OCI-LY3 (cell line): ENCODE measurements at regions not wholly inside any gene's neighbourhood (a gene's known extent, or its start where the extent isn't known, plus 50 kb on each side); places are given as distances from the start of the nearest gene placed in this dataset.
"Not testable (repeated sequence)": the region's sequence is repeated elsewhere in the genome, so short reads cannot be mapped to it uniquely, and the experiment has no call there.

Experiments
- H2AFZ ChIP-seq: fragments of 200-600, 300-600 bp; shearing (Covaris generic); 2 replicates; pipeline ENCODE4 v1.6.0; 2014; ENCODE audit warnings: antibody characterized with exemption, low read depth, low read length
- H3K27ac ChIP-seq: fragments of 200-600, 300-600 bp; sonication (generic); 2 replicates; pipeline ENCODE4 v1.5.1; 2014; ENCODE audit warnings: mild to moderate bottlenecking, low read length, moderate library complexity, mixed read lengths
- H3K27me3 ChIP-seq: fragments of 200-600, 300-600 bp; sonication (generic); 2 replicates; pipeline ENCODE4 v1.6.1; 2014; ENCODE audit warnings: low read depth, low read length, mixed read lengths
- H3K36me3 ChIP-seq: fragments of 200-600, 300-600 bp; sonication (generic); replicated peaks from 2 replicates; pipeline ENCODE3; 2014; ENCODE audit warnings: low read depth, low read length, mixed read lengths
- H3K4me1 ChIP-seq: fragments of 300-600, 200-600 bp; sonication (generic); 2 replicates; pipeline ENCODE4 v1.6.1; 2014; ENCODE audit warnings: low read length, mixed read lengths
- H3K4me2 ChIP-seq: fragments of 200-600, 300-600 bp; sonication (generic); 2 replicates; pipeline ENCODE4 v1.6.1; 2014; ENCODE audit warnings: low read length, mixed read lengths
- H3K4me3 ChIP-seq: fragments of 300-600, 200-600 bp; sonication (generic); 2 replicates; pipeline ENCODE4 v1.5.1; 2014; ENCODE audit warnings: antibody characterized with exemption, mild to moderate bottlenecking, low read length, moderate library complexity
- H3K79me2 ChIP-seq: fragments of 300-600, 200-600 bp; shearing (Covaris generic); 2 replicates; pipeline ENCODE4 v1.6.1; 2014; ENCODE audit warnings: mild to moderate bottlenecking, low read length, mixed read lengths
- H3K9ac ChIP-seq: fragments of 300-600, 200-600 bp; shearing (Covaris generic); 2 replicates; pipeline ENCODE4 v1.6.0; 2014; ENCODE audit warnings: mild to moderate bottlenecking, low read length, moderate library complexity
- H3K9me3 ChIP-seq: fragments of 200-600, 300-600 bp; shearing (Covaris generic); 2 replicates; pipeline ENCODE4 v1.6.1; 2014; ENCODE audit warnings: low read length, mixed read lengths; ENCODE audit not compliant: insufficient read depth
- H4K20me1 ChIP-seq: fragments of 200-600, 300-600 bp; sonication (generic); 2 replicates; pipeline ENCODE4 v1.6.1; 2016; ENCODE audit warnings: low read length, mixed read lengths; ENCODE audit not compliant: insufficient read depth
- EZH2phosphoT487 ChIP-seq: fragments of 200-600 bp; shearing (Covaris generic); IDR thresholded peaks from 2 replicates; pipeline ENCODE4 v1.6.1; 2018; ENCODE audit warnings: antibody characterized with exemption, mixed run types, low read depth
- TF ChIP-seq, protein P1 (sequence below): fragments of 200-600, 300-600 bp; sonication (generic); IDR thresholded peaks from 2 replicates; pipeline ENCODE4 v1.5.1; 2014; ENCODE audit warnings: antibody characterized with exemption, low read length, low read depth

GRCh38 chr15:29648415-29648814 lies 173.9 kb downstream of the TJP1 start:
- not testable (repeated sequence) for H4K20me1 ChIP-seq, H3K4me1 ChIP-seq, H3K4me3 ChIP-seq, H3K79me2 ChIP-seq, H3K4me2 ChIP-seq, H3K9me3 ChIP-seq, H3K36me3 ChIP-seq, H3K27ac ChIP-seq, H3K27me3 ChIP-seq, H3K9ac ChIP-seq, H2AFZ ChIP-seq

DNA sequence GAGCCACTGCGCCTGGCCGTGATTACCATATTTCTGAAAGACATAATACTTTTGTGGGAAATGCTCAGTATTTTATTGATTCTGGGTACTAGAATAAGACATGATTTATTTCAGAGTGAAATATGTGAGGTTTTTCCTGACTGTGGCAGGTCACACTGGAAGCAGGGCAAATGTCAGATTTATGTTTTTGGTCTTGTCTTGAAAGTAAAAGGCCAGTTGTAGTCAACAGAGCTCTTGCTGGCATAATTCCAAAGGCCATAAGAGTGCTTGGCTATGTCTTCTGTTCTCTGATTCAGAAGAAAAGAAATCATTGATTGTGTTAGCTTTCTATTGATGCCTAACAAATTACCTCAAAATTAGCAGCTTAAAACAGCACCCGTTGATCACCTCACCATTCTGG lies 176.4 kb downstream of the TJP1 start:
- TF ChIP-seq EZH2phosphoT487, result no peak
- TF ChIP-seq, protein P1, sequence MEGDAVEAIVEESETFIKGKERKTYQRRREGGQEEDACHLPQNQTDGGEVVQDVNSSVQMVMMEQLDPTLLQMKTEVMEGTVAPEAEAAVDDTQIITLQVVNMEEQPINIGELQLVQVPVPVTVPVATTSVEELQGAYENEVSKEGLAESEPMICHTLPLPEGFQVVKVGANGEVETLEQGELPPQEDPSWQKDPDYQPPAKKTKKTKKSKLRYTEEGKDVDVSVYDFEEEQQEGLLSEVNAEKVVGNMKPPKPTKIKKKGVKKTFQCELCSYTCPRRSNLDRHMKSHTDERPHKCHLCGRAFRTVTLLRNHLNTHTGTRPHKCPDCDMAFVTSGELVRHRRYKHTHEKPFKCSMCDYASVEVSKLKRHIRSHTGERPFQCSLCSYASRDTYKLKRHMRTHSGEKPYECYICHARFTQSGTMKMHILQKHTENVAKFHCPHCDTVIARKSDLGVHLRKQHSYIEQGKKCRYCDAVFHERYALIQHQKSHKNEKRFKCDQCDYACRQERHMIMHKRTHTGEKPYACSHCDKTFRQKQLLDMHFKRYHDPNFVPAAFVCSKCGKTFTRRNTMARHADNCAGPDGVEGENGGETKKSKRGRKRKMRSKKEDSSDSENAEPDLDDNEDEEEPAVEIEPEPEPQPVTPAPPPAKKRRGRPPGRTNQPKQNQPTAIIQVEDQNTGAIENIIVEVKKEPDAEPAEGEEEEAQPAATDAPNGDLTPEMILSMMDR, result no peak
- Histone ChIP-seq H3K27me3 (no peaks in the 10 kb centered on the region), H3K36me3 (no peaks in the 10 kb centered on the region), H3K79me2 (no peaks in the 10 kb centered on the region), H3K9me3 (no peaks in the 10 kb centered on the region), H2AFZ (no peak overlapping the region), H3K27ac (no peak overlapping the region), H3K4me1 (no peaks in the 10 kb centered on the region), H3K9ac (no peak overlapping the region), H3K4me2 (no peak overlapping the region), H4K20me1 (no peaks in the 10 kb centered on the region), H3K4me3 (no peak overlapping the region)

GRCh38 chr15:29644361-29644760 lies 177.9 kb downstream of the TJP1 start:
- not testable (repeated sequence) for H3K4me2 ChIP-seq, H3K9me3 ChIP-seq

GRCh38 chr15:29638781-29639180 lies 183.5 kb downstream of the TJP1 start:
- H3K9me3 ChIP-seq, result no peaks in the 10 kb centered on the region
- TF ChIP-seq EZH2phosphoT487, result no peak
- TF ChIP-seq, protein P1, result no peak
- no peaks in the 10 kb centered on the region for H3K36me3 ChIP-seq
- no peak overlapping the region for H3K4me2 ChIP-seq
- H3K27me3 ChIP-seq, result peaks cover 6% of the 10 kb centered on the region
- H3K79me2 ChIP-seq, result no peaks in the 10 kb centered on the region
- H2AFZ ChIP-seq, result no peak overlapping the region
- no peak overlapping the region for H3K27ac ChIP-seq
- no peaks in the 10 kb centered on the region for H3K4me1 ChIP-seq
- H3K4me3 ChIP-seq, result no peak overlapping the region
- H4K20me1 ChIP-seq, result no peaks in the 10 kb centered on the region
- H3K9ac ChIP-seq, result no peak overlapping the region

More at GRCh38 chr15:29644361-29644760, 177.9 kb downstream of the TJP1 start:
- not testable (repeated sequence) for H3K27me3 ChIP-seq, H3K4me3 ChIP-seq, H3K4me1 ChIP-seq, H4K20me1 ChIP-seq, H3K9ac ChIP-seq, H3K27ac ChIP-seq, H2AFZ ChIP-seq, H3K79me2 ChIP-seq, H3K36me3 ChIP-seq

- no peak overlapping the region for H3K27ac ChIP-seq
- peaks cover 7% of the 10 kb centered on the region for H3K27me3 ChIP-seq
- H4K20me1 ChIP-seq, result no peaks in the 10 kb centered on the region
- H3K4me3 ChIP-seq, result no peak overlapping the region
- H3K9ac ChIP-seq, result no peak overlapping the region
- no peaks in the 10 kb centered on the region for H3K9me3 ChIP-seq
- no peaks in the 10 kb centered on the region for H3K4me1 ChIP-seq
- H2AFZ ChIP-seq, result no peak overlapping the region
- TF ChIP-seq EZH2phosphoT487, result no peak
- TF ChIP-seq, protein P1, result no peak
- H3K36me3 ChIP-seq, result no peaks in the 10 kb centered on the region
- no peak overlapping the region for H3K4me2 ChIP-seq
- H3K79me2 ChIP-seq, result no peaks in the 10 kb centered on the region
These were observed 184.3 kb downstream of the TJP1 start for GRCh38 chr15:29638011-29638410.
